ENCODE measurements at regions not wholly inside any gene's neighbourhood (a gene's known extent, or its start where the extent isn't known, plus 50 kb on each side); places are given as distances from the start of the nearest gene placed in this dataset.
A peak's percentile ranks its signal among the peaks of the same experiment; 100 is the strongest.

- no peak for DNase-seq
Observed at GRCh38 chr13:73997964-73998363, 136.2 kb downstream of the KLF12 start.

GRCh38 chr13:73996569-73996968, 137.6 kb downstream of the KLF12 start:
- DNase-seq = no peak

DNA sequence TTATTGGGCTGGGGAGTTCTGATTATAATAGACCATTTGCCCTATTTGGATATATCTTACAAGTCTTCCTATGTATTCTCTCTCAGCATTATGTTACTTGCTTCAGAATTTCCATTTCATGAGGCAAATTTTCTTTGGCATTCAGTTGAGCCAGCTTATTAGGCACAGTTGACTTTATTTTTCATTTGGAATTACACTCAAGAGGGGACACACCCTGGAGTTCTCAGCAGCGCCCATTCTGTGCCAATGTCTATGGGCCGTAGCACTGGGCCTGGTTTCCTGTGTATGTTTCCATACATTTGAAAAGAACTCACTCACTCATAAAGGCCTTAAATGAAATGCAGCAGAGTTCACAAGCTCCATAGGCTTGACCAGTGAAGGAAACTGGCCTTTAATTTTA, 138.5 kb downstream of the KLF12 start:
- DNase-seq = no peak

- DNase-seq = no peak
Observed at GRCh38 chr13:73993661-73994060, 140.5 kb downstream of the KLF12 start.

DNA sequence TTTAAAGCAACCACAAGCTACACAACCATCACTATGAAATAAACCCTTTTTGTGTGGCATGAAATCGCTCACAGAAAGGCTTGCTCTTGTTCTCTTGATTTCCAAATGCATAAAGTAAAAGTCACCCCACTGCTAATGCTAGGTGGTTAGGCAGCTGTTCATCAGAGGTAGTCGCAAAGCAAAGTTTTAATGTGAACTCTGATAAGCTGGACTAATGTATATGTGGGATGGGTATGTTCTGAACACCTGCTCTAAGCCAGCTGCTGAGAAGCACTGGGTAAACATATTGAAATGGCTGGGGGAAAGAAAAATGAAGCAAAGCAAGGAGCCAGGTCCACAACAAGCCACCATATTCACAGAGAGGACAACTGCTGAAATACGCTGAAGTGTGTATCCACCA, 142.3 kb downstream of the KLF12 start:
- no peak for DNase-seq

DNA sequence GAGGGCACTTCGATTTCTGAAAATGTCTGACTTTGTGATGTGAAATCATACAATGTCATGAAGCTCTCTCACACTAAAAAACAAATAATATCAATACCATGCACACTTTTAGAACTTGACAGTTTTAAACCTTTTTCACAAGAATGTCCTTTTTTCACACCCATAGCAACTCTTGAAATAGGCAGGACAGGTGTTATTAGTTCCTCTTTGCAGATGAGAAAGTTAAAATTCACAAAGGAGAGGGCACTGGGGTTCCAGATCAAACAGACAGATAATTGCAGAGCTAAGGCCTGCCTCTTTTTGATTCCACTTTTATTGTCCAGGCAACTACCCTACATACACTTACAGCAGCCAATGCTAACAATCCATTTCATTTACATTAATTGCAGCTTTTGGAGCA, 142.8 kb downstream of the KLF12 start:
- DNase-seq = no peak

DNA sequence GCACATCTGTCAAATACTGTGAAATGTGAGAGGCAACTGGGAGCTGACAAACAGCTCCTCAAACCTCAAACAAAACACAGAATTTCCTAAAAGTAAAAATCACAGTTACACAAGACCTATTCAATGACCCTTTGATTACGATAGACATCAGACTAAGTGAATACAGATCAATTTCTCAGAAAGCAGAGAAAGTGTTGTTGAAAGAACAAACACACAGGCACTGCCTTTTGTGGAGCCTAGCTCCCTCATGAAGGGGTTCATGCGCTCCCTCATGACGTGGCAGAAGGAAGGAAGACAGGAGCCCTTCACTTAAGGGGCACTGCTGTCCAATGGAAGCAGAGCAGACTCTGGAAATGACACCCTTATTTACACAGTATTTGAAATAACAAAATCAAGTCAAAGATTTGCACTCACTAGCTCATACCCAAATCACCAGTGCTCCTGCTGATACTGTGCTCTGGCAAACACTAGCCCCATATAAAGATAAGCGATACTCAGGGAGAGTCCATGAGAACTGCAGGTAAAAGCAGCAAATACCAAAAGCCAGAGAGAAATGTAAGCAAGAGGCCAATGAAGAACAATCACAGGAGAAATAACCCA, 144.9 kb downstream of the KLF12 start:
- DNase-seq = no peak

- no peak for DNase-seq
Observed at GRCh38 chr13:73988461-73988860, 145.7 kb downstream of the KLF12 start.

- DNase-seq = no peak
Observed at GRCh38 chr13:73987618-73988017, 146.6 kb downstream of the KLF12 start.

GRCh38 chr13:73985783-73986182, 148.4 kb downstream of the KLF12 start:
- no peak for DNase-seq

GRCh38 chr13:73984949-73985691, 149.1 kb downstream of the KLF12 start:
- DNase-seq = peak; percentile 38

DNA sequence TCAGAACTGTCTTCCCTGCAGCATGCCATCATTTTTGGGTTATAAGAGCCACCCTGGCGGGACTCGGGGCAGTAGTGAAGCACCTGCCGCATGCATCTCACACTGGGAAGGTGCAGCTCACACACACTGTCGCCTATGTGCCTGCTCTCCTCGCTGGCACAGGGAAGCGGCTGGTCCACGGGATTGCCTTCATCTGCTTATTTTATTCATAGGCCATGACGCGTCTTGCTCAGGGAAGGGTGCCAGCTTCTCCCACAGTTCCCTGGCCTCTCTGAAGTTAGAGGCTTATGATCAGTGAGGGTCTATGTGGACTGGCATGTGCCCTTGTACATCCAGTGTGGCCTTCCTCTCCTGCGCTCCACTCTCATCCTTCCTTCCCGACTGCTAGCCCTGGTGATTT, 150.0 kb downstream of the KLF12 start:
- DNase-seq = no peak

GRCh38 chr13:73983109-73983508, 151.1 kb downstream of the KLF12 start:
- DNase-seq = no peak

- no peak for DNase-seq
Observed at GRCh38 chr13:73981595-73981994, 152.6 kb downstream of the KLF12 start.

GRCh38 chr13:73975767-73976166, 158.4 kb downstream of the KLF12 start:
- DNase-seq = no peak

DNA sequence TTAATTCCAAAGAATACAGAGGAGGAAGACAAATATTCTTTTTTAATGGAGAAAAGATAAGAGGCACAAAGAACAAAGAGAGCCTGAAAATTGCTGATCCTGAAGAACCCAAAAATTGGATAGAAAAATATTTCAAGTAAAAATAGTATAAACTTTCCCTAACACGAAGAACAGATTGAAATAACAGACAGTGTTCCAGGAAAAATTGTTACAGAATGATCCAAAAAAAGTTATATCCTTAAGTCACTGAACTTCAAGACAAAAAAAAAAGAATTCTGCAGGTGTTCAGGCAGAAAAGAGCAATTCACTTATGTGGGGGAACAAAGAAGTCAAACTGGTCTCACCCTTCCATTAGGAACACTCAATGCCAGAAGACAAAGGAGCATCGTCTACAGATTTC, 160.2 kb downstream of the KLF12 start:
- no peak for DNase-seq

DNA sequence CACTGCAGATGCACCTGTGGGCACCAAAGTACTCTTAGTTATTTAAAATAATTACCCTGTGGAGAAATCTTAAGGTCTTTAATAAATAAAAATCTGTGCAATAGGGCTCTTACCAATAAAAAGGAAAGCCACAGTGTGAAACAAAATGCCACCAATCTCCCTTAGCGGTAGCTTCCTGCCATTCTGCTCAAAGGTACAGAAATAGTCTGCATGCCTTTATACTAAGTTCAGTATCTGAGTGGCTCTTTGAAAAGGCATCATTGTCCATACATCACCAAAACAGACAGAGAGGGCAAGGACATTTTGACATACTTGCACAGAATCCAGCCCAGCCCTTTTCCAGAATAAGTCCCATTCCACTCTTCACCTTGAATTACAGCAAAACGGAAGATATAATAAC, 161.0 kb downstream of the KLF12 start:
- DNase-seq = no peak

- DNase-seq = no peak
Observed at GRCh38 chr13:73972545-73972944, 161.7 kb downstream of the KLF12 start.

DNA sequence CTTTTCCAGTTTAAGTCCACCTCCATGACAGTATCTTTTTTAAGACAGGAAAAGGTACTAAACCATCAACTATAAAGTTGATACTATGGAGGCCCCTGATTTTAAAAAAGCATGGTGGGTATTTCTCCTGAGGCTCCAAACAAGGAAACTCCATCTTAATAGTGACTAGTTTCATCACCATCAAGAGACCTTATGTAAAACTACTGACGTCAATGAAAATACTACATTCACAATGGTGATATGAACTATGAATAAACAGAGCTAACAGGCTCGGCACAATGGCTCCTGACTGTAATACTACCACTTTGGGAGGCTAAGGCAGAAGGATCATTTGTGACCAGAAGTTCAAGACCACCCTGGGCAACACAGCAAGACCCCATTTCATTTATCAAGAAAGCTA, 162.7 kb downstream of the KLF12 start:
- DNase-seq = no peak

DNA sequence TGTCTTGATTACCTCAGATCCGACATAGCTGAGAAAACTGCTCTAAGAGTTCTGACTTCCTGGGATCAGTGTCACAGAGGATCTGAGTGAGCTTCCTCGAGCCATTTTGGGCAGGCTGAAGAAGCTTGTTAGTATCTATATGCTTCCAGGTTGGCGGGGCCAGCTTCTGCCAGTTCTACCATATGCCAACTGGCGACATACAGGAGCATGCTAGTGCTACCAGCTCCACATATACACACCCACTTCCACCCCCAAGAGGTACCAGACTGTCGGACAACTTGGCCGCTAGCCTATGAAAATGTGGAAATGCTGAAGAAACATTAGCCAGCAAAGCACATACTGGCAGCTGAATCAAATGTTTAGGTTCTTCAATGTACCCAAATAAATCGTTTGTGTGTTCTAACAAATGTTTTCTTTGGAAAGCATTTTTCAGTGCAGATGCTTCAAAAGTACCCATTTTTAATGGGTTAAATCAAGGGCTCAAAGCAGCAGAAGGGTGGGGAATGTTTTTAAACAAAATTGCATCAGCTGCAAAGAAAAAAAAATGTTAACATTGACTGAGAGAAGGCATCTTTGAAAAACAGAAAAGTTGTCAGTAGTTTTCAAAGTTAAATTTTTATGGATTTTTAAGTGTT, 163.7 kb downstream of the KLF12 start:
- DNase-seq = no peak

DNA sequence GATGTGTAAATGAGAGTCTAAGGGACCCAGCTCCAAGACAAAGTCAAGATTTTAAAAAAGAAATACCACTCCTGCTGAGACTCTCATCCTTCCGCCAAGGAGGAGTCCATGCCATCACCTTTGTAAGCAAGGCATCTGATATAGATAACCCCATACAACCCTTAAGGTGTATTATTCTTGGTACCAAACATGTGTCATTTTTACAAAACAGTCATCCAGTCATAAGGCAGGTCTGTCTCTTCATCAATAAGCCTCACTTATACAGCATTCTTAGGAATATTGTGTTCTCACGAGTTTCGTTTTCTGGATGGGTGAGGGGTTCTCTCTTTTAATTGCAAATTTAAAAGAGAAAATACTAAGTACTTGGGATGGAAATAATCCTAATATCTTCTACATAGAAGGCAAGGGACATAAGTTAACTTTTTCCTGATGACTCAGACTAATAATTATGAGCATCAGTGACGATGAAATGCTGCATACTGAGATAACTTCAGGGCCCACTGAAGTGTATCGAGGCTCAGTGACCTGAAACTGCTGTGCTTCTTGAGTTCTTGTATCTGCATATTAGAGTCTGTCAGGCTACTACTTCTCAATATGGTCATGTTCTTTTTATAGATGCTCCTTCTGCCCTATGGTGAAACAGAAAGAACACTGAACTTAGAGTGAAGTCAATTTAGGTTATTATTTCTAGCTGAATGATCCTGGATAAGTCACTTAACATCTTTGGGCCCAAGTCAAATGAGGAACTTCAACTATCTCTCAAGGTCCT, 166.6 kb downstream of the KLF12 start:
- no peak for DNase-seq

GRCh38 chr13:73966331-73966730, 167.9 kb downstream of the KLF12 start:
- DNase-seq = no peak

DNA sequence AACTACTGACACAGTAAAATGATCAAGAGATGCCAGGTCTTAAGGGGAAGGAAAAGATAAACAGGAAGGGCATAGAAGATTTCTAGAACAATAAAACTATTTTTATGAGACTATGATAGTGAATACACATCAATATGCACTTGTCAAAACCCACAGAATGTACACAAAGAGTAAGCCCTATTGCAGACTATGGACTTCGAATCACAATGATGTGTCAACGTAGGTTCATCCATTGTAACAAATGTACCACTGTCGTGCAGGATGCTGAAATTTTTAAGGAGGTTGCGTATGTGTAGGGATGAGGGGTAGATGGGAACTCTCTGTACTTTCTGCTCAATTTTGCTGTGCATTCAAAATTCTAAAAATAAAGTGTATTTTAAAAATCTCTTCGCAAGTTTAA, 171.9 kb downstream of the KLF12 start:
- no peak for DNase-seq

DNA sequence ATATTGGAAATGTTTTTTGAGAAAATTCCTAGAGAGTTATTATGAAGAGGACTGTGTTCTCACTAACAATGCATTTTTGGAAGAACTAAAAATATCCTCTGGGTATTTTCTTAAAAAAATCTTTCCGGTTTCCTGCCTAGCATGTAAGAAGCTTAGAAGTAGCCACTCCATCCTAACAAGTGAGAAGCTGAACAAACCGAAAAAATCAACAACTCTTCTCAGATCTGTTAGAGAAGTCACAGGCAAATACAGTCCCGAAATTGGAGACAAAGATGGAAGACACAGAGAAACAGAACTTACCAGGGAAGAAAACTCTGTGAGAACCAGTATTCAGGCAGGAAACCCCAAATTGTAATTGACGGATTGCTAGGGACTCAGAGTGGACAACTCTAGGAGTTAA, 173.0 kb downstream of the KLF12 start:
- no peak for DNase-seq
